ENCODE measurements at regions not wholly inside any gene's neighbourhood (a gene's known extent, or its start where the extent isn't known, plus 50 kb on each side); places are given as distances from the start of the nearest gene placed in this dataset.

DNA sequence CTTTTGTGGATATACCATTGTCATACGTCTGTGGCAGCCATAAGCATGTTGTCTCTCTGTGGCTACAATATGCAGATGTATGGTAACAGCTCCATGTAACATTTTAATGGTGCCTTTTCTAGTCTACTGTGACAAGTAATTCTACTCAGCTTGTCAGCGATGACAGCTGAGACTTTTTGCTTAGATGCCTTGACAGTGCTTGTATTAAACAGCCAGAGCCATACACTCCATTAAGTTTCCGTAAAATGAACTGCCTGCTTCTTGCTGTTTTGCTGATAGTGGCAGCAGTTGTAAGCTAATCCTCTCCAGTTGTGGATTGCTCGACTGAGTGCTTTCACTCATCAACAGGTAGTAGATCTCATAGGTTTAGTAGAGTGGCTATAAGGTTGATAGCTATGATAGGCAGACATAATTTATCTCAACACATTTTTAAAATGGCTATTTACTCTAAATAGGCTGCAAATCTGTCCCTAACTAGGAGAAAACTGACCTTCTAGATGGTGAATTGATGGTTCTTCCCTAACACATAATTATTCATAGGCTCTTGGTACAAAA, 260.2 kb upstream of the NAALADL2 start:
- ATAC-seq: no peak
- Histone ChIP-seq H3K4me3 (no peak overlapping the region), H3K4me1 (no peaks in the 10 kb centered on the region), H3K36me3 (no peaks in the 10 kb centered on the region), H3K27me3 (no peaks in the 10 kb centered on the region), H3K9me3 (no peaks in the 10 kb centered on the region), H3K27ac (no peak overlapping the region)
- 55 to 59% methylated on average over 4 of the region's 4 CpGs for WGBS, 2 donors (ENCODE audit: low coverage in 1 of 2)
- no peak for TF ChIP-seq POLR2AphosphoS5 (IDR thresholded peaks at IDR 0.05)
- TF ChIP-seq, protein P1, sequence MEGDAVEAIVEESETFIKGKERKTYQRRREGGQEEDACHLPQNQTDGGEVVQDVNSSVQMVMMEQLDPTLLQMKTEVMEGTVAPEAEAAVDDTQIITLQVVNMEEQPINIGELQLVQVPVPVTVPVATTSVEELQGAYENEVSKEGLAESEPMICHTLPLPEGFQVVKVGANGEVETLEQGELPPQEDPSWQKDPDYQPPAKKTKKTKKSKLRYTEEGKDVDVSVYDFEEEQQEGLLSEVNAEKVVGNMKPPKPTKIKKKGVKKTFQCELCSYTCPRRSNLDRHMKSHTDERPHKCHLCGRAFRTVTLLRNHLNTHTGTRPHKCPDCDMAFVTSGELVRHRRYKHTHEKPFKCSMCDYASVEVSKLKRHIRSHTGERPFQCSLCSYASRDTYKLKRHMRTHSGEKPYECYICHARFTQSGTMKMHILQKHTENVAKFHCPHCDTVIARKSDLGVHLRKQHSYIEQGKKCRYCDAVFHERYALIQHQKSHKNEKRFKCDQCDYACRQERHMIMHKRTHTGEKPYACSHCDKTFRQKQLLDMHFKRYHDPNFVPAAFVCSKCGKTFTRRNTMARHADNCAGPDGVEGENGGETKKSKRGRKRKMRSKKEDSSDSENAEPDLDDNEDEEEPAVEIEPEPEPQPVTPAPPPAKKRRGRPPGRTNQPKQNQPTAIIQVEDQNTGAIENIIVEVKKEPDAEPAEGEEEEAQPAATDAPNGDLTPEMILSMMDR (IDR thresholded peaks at IDR 0.05): no peak
- TF ChIP-seq EP300 (IDR thresholded peaks at IDR 0.05): no peak
- TF ChIP-seq POLR2A (IDR thresholded peaks at IDR 0.05): no peak

DNA sequence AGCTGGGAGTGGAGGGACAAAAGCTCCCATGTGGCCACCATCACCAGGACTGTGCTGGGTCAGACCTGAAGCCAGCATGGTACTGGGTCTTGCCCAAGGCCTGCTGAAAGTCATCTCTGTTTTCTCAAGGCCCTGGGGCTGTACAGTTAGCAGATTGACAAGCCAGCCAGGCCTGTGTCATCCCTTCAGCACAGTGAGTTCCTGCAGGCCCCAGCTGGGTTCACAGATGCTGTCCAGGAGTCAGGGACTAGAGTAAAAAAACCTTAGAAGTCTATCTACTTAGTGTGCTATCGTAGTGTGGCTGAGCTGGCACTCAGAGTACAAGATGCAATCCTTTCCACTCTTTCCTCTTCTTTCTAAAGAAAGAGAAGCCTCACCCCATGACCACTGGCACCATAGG, 246.0 kb upstream of the NAALADL2 start:
- WGBS, 2 donors (ENCODE audit: low coverage in 1 of 2): 63% methylated on average over 1 of the region's 1 CpG; no CpG with 5 or more reads in 1 of the 2 donors
- peak; percentile 22 for ATAC-seq
- TF ChIP-seq, protein P1 (IDR thresholded peaks at IDR 0.05): no peak
- TF ChIP-seq POLR2AphosphoS5 (IDR thresholded peaks at IDR 0.05): no peak
- TF ChIP-seq POLR2A (IDR thresholded peaks at IDR 0.05): no peak
- no peak for TF ChIP-seq EP300 (IDR thresholded peaks at IDR 0.05)
- H3K4me1 ChIP-seq: peaks cover 0 to 6% (median 0%) of the 10 kb centered on the region in 3 donors
- no peaks in the 10 kb centered on the region for H3K27me3 ChIP-seq
- H3K36me3 ChIP-seq: no peaks in the 10 kb centered on the region
- no peak overlapping the region for H3K27ac ChIP-seq
- H3K9me3 ChIP-seq: no peaks in the 10 kb centered on the region
- no peak overlapping the region for H3K4me3 ChIP-seq

DNA sequence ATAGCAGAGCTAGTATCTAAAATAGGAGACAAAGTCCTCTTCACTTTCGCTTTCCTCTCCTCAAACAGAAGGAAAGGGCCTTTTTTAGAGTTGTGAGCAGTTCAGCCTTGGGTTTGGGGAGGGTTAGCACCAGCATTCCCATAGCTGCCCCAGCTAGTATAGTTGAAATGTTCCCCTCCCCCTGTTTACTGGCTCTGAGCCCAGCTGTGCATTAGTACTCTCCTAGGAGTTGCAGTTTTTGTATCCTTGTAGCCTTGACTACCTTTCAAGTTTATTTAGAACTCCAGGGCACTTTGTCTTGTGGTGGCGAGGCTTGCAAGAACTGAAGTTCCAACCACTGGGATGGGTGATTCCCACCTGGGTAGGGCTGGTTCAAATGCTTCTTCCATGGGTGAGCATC, 245.1 kb upstream of the NAALADL2 start:
- H3K36me3 ChIP-seq: no peaks in the 10 kb centered on the region
- no peak overlapping the region for H3K27ac ChIP-seq
- H3K4me3 ChIP-seq: no peak overlapping the region
- TF ChIP-seq, protein P1 (IDR thresholded peaks at IDR 0.05): no peak
- TF ChIP-seq POLR2A (IDR thresholded peaks at IDR 0.05) (no peak), EP300 (IDR thresholded peaks at IDR 0.05) (no peak), POLR2AphosphoS5 (IDR thresholded peaks at IDR 0.05) (no peak)
- peaks cover 0 to 15% (median 0%) of the 10 kb centered on the region in 3 donors for H3K4me1 ChIP-seq
- H3K27me3 ChIP-seq: no peaks in the 10 kb centered on the region
- ATAC-seq: no peak
- no peaks in the 10 kb centered on the region for H3K9me3 ChIP-seq
- 33% methylated on average over 1 of the region's 2 CpGs for WGBS, 2 donors (ENCODE audit: low coverage in 1 of 2)

DNA sequence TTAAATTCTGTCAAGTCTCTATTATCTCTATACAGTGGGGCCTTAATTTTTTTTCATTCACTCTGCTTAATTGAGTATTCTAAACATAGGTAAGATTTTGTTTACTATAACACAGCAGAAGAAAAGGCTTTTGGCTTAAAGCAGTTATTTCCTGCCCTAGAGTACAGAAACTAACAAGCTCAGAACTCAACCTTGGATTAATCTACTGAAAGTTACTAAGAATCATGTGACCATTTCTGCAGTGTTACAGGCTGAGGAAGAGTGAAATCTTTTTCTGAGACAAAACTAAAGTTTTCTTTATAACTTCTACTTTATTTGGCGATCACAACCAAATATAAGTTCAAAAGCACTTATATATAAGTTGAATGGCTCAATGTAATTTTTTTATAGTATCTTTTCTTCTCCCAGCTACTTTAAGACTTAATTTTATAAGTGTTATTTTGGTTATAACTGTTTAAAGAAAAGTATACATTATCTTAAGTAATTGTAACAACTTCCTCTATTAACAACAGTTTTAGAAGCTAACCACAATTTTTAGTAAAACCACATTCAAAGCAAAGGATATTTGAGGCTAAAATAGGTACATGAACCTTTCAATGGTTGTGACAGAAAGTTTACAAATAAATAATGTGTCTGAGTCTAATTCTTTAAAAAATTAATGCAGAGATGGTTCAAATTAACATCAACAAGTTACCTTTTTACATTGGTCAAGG, 240.6 kb upstream of the NAALADL2 start:
- Histone ChIP-seq H3K9me3 (no peaks in the 10 kb centered on the region), H3K36me3 (no peaks in the 10 kb centered on the region), H3K27ac (no peak overlapping the region), H3K4me3 (no peak overlapping the region), H3K4me1 (peaks cover 0 to 19% (median 0%) of the 10 kb centered on the region in 3 donors), H3K27me3 (no peaks in the 10 kb centered on the region)
- TF ChIP-seq POLR2AphosphoS5 (IDR thresholded peaks at IDR 0.05) (no peak), EP300 (IDR thresholded peaks at IDR 0.05) (no peak), POLR2A (IDR thresholded peaks at IDR 0.05) (no peak)
- TF ChIP-seq, protein P1 (IDR thresholded peaks at IDR 0.05): no peak
- ATAC-seq: no peak
- 68 to 100% methylated on average over 1 of the region's 1 CpG for WGBS, 2 donors (ENCODE audit: low coverage in 1 of 2)

DNA sequence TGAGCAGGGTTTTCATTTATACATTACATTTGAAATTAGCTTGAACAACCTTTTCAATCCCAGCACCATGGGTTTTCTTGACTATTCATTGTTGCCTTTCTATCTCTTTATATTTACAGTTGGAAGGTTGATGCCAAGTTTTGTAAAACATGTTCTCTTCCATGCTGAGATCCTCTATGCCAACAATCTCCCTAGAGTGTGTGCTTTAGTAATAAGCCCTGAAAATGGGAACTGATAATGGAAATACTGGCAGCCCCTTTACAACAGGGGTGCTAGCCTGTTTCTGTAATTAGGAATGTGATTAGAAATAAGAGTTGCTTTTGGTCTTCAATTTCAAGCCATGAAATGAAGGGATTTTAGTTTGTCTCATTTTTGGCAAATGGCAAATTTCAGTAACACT, 239.9 kb upstream of the NAALADL2 start:
- no peaks in the 10 kb centered on the region for H3K36me3 ChIP-seq
- no peaks in the 10 kb centered on the region for H3K27me3 ChIP-seq
- no peak for ATAC-seq
- no peaks in the 10 kb centered on the region for H3K9me3 ChIP-seq
- H3K27ac ChIP-seq: no peak overlapping the region
- no peak for TF ChIP-seq EP300 (IDR thresholded peaks at IDR 0.05)
- TF ChIP-seq, protein P1 (IDR thresholded peaks at IDR 0.05): no peak
- no peak for TF ChIP-seq POLR2A (IDR thresholded peaks at IDR 0.05)
- no peak for TF ChIP-seq POLR2AphosphoS5 (IDR thresholded peaks at IDR 0.05)
- peaks cover 0 to 13% (median 0%) of the 10 kb centered on the region in 3 donors for H3K4me1 ChIP-seq
- H3K4me3 ChIP-seq: no peak overlapping the region

Data from gastroesophageal sphincter (tissue), 4 donors.